Stimulated activated CD4-positive, alpha-beta T cell treated with anti-CD3 and anti-CD28 coated beads, Interleukin-1b, Interleukin-23, amount 100 ng/mL, for 4 hours (primary cell): ENCODE measurements at regions not wholly inside any gene's neighbourhood (a gene's known extent, or its start where the extent isn't known, plus 50 kb on each side); places are given as distances from the start of the nearest gene placed in this dataset.
"Not testable (repeated sequence)": the region's sequence is repeated elsewhere in the genome, so short reads cannot be mapped to it uniquely, and the experiment has no call there.

Experiments used
- DNase-seq, 2 donors: peaks; one replicate each; pipeline ENCODE4 v3.0.0-alpha.2; 2020; ENCODE audit warnings: low read depth in 2 of 2

- no peak for DNase-seq
Measured at GRCh38 chr4:29262986-29263385, 1457.2 kb upstream of the PCDH7 start.

GRCh38 chr4:29276150-29276549 lies 1444.0 kb upstream of the PCDH7 start:
- DNase-seq = no peak

GRCh38 chr4:29277381-29277780 lies 1442.8 kb upstream of the PCDH7 start:
- no peak for DNase-seq

- no peak for DNase-seq
Measured at GRCh38 chr4:29278585-29278984, 1441.6 kb upstream of the PCDH7 start.

GRCh38 chr4:29289118-29289517 lies 1431.1 kb upstream of the PCDH7 start:
- DNase-seq = no peak

- no peak for DNase-seq
Measured at GRCh38 chr4:29295280-29295679, 1424.9 kb upstream of the PCDH7 start.

- no peak for DNase-seq
Measured at GRCh38 chr4:29304595-29304994, 1415.6 kb upstream of the PCDH7 start.

- DNase-seq = no peak
Measured at GRCh38 chr4:29307256-29307655, 1412.9 kb upstream of the PCDH7 start.

- DNase-seq = no peak
Measured at GRCh38 chr4:29307755-29308154, 1412.4 kb upstream of the PCDH7 start.

- no peak for DNase-seq
Measured at GRCh38 chr4:29309050-29309449, 1411.1 kb upstream of the PCDH7 start.

- DNase-seq = no peak
Measured at GRCh38 chr4:29310252-29310651, 1409.9 kb upstream of the PCDH7 start.

- DNase-seq = no peak
Measured at GRCh38 chr4:29311247-29311646, 1408.9 kb upstream of the PCDH7 start.

- no peak for DNase-seq
Measured at GRCh38 chr4:29319663-29320340, 1400.4 kb upstream of the PCDH7 start.

- no peak for DNase-seq
Measured at GRCh38 chr4:29320947-29321620, 1399.1 kb upstream of the PCDH7 start.

- DNase-seq = no peak
Measured at GRCh38 chr4:29326004-29326403, 1394.2 kb upstream of the PCDH7 start.

GRCh38 chr4:29326816-29327215 lies 1393.4 kb upstream of the PCDH7 start:
- DNase-seq = no peak

- DNase-seq = no peak
Measured at GRCh38 chr4:29336861-29337260, 1383.3 kb upstream of the PCDH7 start.

GRCh38 chr4:29372971-29373370 lies 1347.2 kb upstream of the PCDH7 start:
- no peak for DNase-seq

GRCh38 chr4:29375716-29376115 lies 1344.5 kb upstream of the PCDH7 start:
- no peak for DNase-seq

GRCh38 chr4:29378237-29378636 lies 1341.9 kb upstream of the PCDH7 start:
- DNase-seq = not testable (repeated sequence)

- DNase-seq = no peak
Measured at GRCh38 chr4:29390921-29391320, 1329.2 kb upstream of the PCDH7 start.

GRCh38 chr4:29405116-29405515 lies 1315.1 kb upstream of the PCDH7 start:
- no peak for DNase-seq

GRCh38 chr4:29415771-29416170 lies 1304.4 kb upstream of the PCDH7 start:
- DNase-seq = no peak
